HUES6 (cell line): ENCODE measurements at regions not wholly inside any gene's neighbourhood (a gene's known extent, or its start where the extent isn't known, plus 50 kb on each side); places are given as distances from the start of the nearest gene placed in this dataset.

Experiments
- H3K27ac ChIP-seq: 2 replicates; pipeline ENCODE4 v1.7.0; 2013; ENCODE audit warnings: low read depth, mild to moderate bottlenecking, low read length, inconsistent platforms
- H3K27me3 ChIP-seq: 2 replicates; pipeline ENCODE4 v1.6.1; 2013; ENCODE audit warnings: low read length; ENCODE audit not compliant: control insufficient read depth, insufficient read depth
- H3K36me3 ChIP-seq: 2 replicates; pipeline ENCODE4 v1.6.1; 2013; ENCODE audit warnings: low read length; ENCODE audit not compliant: control insufficient read depth, insufficient read depth
- H3K4me1 ChIP-seq: 2 replicates; pipeline ENCODE4 v1.6.1; 2013; ENCODE audit warnings: low read length; ENCODE audit not compliant: control insufficient read depth, insufficient read depth
- H3K4me3 ChIP-seq: 2 replicates; pipeline ENCODE4 v1.5.1; 2013; ENCODE audit warnings: low read depth, low read length
- H3K9ac ChIP-seq: one replicate; pipeline ENCODE4 v1.6.1; 2013; ENCODE audit warnings: mild to moderate bottlenecking, low read length
- H3K9me3 ChIP-seq: 2 replicates; pipeline ENCODE4 v1.6.1; 2013; ENCODE audit warnings: low read depth, low read length; ENCODE audit not compliant: control insufficient read depth, insufficient read depth

DNA sequence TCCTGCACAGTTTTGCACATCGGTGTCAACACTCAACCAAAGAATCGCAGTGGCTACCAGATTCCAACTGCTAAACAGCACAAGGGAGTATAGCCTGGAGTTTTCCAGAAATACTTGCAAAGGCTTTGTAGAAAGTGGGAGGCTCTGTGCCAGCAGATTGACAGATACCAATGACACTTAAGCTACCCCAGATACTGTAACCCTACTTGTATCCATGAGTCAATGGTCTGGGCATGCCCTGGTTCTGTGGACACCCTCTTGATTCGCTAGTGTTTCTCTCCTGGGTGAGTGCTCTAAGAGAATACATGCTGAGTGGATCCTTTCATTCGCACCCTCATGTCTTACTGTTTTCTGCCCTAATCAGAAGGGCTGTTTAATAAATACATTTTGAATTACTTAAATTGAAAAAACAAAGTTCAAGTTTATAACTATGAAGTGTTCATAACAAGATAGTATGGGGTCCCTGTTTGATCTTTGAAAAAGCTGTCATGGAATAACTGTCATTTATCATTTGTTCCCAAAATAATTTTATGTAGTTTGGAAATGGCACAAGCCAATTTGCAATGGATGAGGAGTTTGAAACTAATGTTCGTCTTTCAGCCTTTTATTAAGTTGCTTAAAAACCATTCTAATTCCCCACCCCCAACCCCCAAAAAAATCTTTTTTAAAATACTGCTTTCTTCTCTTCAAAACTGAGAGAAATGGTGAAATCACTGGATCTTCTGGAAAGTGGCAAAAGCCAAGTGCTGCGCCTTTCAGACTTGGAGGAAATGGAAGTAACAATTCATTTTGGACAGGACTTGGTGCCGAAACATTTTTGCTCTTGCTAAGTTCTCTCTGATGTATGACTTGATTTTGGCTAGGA is 600.5 kb upstream of the TENM4 start:
- Histone ChIP-seq H3K36me3 (no peaks in the 10 kb centered on the region), H3K27ac (no peak overlapping the region), H3K4me3 (no peak overlapping the region), H3K9ac (no peak overlapping the region), H3K4me1 (no peaks in the 10 kb centered on the region), H3K9me3 (no peaks in the 10 kb centered on the region), H3K27me3 (no peaks in the 10 kb centered on the region)

DNA sequence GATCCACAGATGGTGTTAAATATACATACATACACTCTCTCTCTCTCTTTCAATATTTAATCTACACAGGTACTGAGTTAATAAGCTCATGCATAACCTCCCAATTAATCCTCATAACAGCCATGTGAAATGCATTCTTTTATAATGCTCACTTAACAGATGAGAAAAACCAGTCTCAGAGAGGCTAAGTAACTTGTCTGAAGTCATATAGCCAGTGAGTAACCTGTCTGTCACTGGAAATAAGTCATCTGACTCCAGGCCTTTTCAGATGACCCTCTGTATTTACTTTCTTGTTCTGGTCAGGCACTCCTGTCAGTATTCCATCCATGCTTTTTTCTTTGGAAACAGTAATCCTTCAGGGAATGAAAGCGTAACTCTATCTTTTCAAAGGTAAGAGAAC is 594.0 kb upstream of the TENM4 start:
- H3K9ac ChIP-seq = no peak overlapping the region
- H3K27ac ChIP-seq = no peak overlapping the region
- H3K4me3 ChIP-seq = no peak overlapping the region
- H3K36me3 ChIP-seq = no peaks in the 10 kb centered on the region
- H3K4me1 ChIP-seq = no peaks in the 10 kb centered on the region
- H3K9me3 ChIP-seq = no peaks in the 10 kb centered on the region
- H3K27me3 ChIP-seq = no peaks in the 10 kb centered on the region

DNA sequence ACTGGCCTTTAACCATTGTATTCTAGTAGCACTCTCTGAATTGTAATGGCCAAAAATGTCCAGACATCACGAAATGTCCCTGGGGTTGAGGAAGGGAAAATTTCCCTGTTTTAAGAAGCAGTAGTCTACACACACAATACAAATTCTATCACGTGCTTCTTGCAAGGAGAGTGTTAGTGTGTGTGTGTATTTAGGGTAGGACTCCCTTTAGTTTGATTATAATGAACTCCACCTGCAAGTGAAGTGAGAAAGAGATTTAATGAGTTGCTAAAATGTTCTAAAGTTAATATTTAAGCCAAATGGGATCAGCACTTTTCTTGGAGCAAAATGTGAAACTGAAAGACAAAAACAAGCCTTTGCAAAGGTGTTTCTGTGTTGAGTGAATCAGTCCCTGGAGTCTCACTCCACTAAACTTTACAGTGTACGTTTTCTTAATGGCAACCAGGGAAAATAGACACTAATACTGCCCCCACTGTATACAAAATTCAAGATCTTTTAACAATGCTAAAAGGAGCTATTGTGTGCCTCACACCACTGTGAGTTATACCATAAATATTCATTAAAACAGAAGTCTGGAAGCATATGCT is 590.3 kb upstream of the TENM4 start:
- Histone ChIP-seq H3K27me3 (no peaks in the 10 kb centered on the region), H3K4me3 (no peak overlapping the region), H3K36me3 (no peaks in the 10 kb centered on the region), H3K27ac (no peak overlapping the region), H3K9ac (no peak overlapping the region), H3K4me1 (peaks cover 6% of the 10 kb centered on the region; the same call in 1 of the 2 replicates), H3K9me3 (no peaks in the 10 kb centered on the region)

GRCh38 chr11:80028998-80029397 is 588.2 kb upstream of the TENM4 start:
- H3K36me3 ChIP-seq = no peaks in the 10 kb centered on the region
- H3K9me3 ChIP-seq = no peaks in the 10 kb centered on the region
- H3K4me1 ChIP-seq = peaks cover 6% of the 10 kb centered on the region; the same call in 1 of the 2 replicates
- no peak overlapping the region for H3K27ac ChIP-seq
- no peak overlapping the region for H3K9ac ChIP-seq
- H3K27me3 ChIP-seq = no peaks in the 10 kb centered on the region
- H3K4me3 ChIP-seq = no peak overlapping the region

GRCh38 chr11:80024119-80024518 is 583.3 kb upstream of the TENM4 start:
- no peaks in the 10 kb centered on the region for H3K9me3 ChIP-seq
- no peak overlapping the region for H3K27ac ChIP-seq
- peaks cover 6% of the 10 kb centered on the region; the same call in 1 of the 2 replicates for H3K4me1 ChIP-seq
- no peaks in the 10 kb centered on the region for H3K36me3 ChIP-seq
- H3K9ac ChIP-seq = no peak overlapping the region
- H3K27me3 ChIP-seq = no peaks in the 10 kb centered on the region
- H3K4me3 ChIP-seq = no peak overlapping the region

DNA sequence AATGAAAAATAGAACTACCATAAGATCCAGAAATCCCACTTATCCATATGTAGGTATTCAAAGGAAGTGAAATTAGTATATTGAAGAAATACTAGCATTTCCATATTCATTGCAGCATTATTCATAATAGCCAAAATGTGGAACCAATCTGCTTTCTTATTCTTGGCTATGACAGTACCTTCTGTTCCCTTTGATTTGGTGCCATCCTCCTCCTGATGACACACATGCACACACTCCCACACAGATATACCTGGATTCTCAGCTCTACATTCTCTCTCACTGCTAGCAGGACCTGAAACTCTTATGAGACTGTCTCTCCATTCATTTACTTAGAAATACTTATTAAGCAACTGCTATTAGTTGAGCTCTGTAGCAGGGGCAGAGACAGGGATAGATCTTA is 582.6 kb upstream of the TENM4 start:
- H3K27ac ChIP-seq = no peak overlapping the region
- no peaks in the 10 kb centered on the region for H3K36me3 ChIP-seq
- no peaks in the 10 kb centered on the region for H3K9me3 ChIP-seq
- H3K4me1 ChIP-seq = no peaks in the 10 kb centered on the region
- no peak overlapping the region for H3K9ac ChIP-seq
- H3K27me3 ChIP-seq = no peaks in the 10 kb centered on the region
- no peak overlapping the region for H3K4me3 ChIP-seq

DNA sequence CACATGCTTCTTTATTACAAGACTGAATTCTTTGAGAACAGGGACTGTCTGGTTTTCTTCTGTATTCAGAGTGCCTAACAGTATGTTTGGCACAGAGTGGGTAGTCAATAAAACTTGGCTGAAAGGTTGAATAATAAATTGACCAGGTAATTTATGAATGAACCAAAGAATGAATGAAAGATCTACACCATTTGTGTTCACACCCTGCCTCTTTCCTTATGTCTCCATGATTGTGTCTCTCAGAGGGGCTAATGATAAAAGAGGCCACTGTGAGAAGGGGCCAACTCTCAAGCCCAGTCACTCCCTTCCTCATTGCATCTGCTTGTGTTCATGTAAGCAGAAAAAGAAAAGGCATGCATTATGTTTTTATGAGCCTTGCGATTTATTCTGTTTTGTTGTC is 569.7 kb upstream of the TENM4 start:
- H3K4me1 ChIP-seq = no peaks in the 10 kb centered on the region
- no peak overlapping the region for H3K27ac ChIP-seq
- H3K4me3 ChIP-seq = no peak overlapping the region
- no peaks in the 10 kb centered on the region for H3K9me3 ChIP-seq
- H3K27me3 ChIP-seq = no peaks in the 10 kb centered on the region
- no peaks in the 10 kb centered on the region for H3K36me3 ChIP-seq
- H3K9ac ChIP-seq = no peak overlapping the region

- H3K27me3 ChIP-seq = no peaks in the 10 kb centered on the region
- H3K9ac ChIP-seq = no peak overlapping the region
- H3K4me3 ChIP-seq = no peak overlapping the region
- no peak overlapping the region for H3K27ac ChIP-seq
- no peaks in the 10 kb centered on the region for H3K4me1 ChIP-seq
- H3K36me3 ChIP-seq = no peaks in the 10 kb centered on the region
- H3K9me3 ChIP-seq = no peaks in the 10 kb centered on the region
These were observed 568.3 kb upstream of the TENM4 start for GRCh38 chr11:80009081-80009480.

DNA sequence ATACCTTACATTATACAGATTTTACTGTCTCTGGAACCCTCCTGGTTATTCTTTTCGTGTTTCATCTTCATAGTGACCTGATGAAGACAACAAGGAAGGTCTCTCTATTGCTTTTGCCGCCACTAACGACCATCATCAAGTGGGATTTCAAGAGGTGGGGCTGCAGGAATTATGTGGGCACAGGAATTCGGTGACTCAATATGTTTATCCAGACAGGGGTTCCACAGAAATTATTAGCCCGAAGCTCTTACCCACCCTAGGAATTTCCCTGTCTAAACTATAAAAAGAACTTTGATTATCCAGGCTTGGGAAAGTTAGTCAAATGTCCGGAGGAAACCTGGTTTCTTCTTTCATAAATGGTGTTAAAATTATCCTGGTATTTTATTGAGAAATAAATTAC is 566.8 kb upstream of the TENM4 start:
- Histone ChIP-seq H3K27me3 (no peaks in the 10 kb centered on the region), H3K36me3 (no peaks in the 10 kb centered on the region), H3K4me1 (no peaks in the 10 kb centered on the region), H3K9ac (no peak overlapping the region), H3K4me3 (no peak overlapping the region), H3K27ac (no peak overlapping the region), H3K9me3 (no peaks in the 10 kb centered on the region)

DNA sequence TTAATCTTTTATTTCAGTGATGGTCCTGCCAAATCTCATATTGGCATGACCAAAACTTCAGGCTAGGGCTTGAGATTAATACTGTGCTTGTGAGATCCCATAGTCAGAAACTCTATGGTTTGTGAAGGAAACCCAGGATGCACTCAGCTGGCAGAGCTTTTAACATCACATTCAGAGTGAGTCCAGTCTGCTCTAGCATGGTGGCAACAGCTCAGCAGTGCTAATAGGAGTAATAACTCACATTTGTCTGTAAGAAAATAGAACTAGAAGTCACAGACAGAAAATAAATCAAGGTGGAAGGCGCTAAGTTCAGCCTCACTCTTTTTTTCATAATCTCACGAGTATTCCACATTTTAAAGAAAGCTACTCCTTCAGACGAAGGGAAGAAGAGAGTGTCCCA is 549.3 kb upstream of the TENM4 start:
- Histone ChIP-seq H3K9ac (no peak overlapping the region), H3K27me3 (no peaks in the 10 kb centered on the region), H3K4me3 (no peak overlapping the region), H3K27ac (no peak overlapping the region), H3K4me1 (no peaks in the 10 kb centered on the region), H3K36me3 (no peaks in the 10 kb centered on the region), H3K9me3 (no peaks in the 10 kb centered on the region)

GRCh38 chr11:79982185-79982584 is 541.4 kb upstream of the TENM4 start:
- Histone ChIP-seq H3K4me1 (peaks cover 5% of the 10 kb centered on the region; the same call in 1 of the 2 replicates), H3K36me3 (no peaks in the 10 kb centered on the region), H3K9me3 (no peaks in the 10 kb centered on the region), H3K27me3 (no peaks in the 10 kb centered on the region), H3K27ac (no peak overlapping the region), H3K9ac (no peak overlapping the region), H3K4me3 (no peak overlapping the region)
